Activated naive CD8-positive, alpha-beta T cell (primary cell): ENCODE measurements at regions not wholly inside any gene's neighbourhood (a gene's known extent, or its start where the extent isn't known, plus 50 kb on each side); places are given as distances from the start of the nearest gene placed in this dataset.

Source experiments
- H3K27ac Mint-ChIP-seq: one replicate; pipeline ENCODE4 v1.8.0; 2021; ENCODE audit warnings: mixed read lengths
- H3K27me3 Mint-ChIP-seq: one replicate; pipeline ENCODE4 v1.8.0; 2021; ENCODE audit warnings: mixed read lengths
- H3K36me3 Mint-ChIP-seq: one replicate; pipeline ENCODE4 v1.8.0; 2021; ENCODE audit warnings: mixed read lengths
- H3K4me1 Mint-ChIP-seq: one replicate; pipeline ENCODE4 v1.8.0; 2021; ENCODE audit warnings: low read depth, mixed read lengths
- H3K4me3 Mint-ChIP-seq: one replicate; pipeline ENCODE4 v1.8.0; 2021; ENCODE audit warnings: mild to moderate bottlenecking, mixed read lengths
- H3K9me3 Mint-ChIP-seq: one replicate; pipeline ENCODE4 v1.8.0; 2021; ENCODE audit warnings: low read depth, mixed read lengths

DNA sequence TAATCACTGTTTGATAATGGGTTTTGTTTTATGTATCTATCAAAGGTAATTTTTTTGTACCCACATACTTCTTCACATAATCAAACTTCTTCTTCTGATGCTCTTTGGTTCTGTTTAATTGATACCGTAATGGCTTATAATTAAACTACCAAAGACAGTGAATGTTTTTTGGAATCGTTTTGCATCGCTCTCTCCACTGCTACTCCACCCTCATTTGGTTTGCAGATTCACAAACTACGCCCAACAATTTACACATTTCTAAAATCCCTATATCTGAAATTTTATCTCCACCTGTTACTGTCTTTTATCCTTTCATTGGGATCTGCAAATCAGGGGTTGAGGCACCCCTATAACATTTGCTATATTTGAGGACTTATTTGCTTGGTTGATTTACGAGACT is 319.6 kb downstream of the RWDD3 start:
- H3K4me1 Mint-ChIP-seq = no peaks in the 10 kb centered on the region
- no peak overlapping the region for H3K4me3 Mint-ChIP-seq
- no peaks in the 10 kb centered on the region for H3K36me3 Mint-ChIP-seq
- peaks cover 13% of the 10 kb centered on the region for H3K9me3 Mint-ChIP-seq
- H3K27me3 Mint-ChIP-seq = no peaks in the 10 kb centered on the region
- H3K27ac Mint-ChIP-seq = no peak overlapping the region

DNA sequence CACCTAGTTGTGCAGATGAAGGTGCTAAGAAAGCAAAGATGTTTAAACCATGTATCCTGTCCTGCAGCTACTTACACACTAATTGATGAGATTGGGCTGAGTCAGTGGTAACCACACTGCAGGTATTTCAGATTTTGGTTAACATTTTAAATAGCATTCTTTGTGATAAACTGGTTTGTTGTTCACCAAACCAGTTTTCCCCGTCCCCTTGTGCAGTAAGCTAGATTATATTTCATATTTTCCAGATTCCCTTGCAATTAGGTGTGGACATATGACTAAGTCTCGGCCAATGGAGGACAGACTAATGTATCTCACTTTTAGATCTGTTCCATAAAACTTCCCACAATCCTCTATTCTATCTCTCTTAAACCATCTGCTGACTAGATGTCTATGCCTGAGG is 320.4 kb downstream of the RWDD3 start:
- no peaks in the 10 kb centered on the region for H3K27me3 Mint-ChIP-seq
- no peaks in the 10 kb centered on the region for H3K4me1 Mint-ChIP-seq

DNA sequence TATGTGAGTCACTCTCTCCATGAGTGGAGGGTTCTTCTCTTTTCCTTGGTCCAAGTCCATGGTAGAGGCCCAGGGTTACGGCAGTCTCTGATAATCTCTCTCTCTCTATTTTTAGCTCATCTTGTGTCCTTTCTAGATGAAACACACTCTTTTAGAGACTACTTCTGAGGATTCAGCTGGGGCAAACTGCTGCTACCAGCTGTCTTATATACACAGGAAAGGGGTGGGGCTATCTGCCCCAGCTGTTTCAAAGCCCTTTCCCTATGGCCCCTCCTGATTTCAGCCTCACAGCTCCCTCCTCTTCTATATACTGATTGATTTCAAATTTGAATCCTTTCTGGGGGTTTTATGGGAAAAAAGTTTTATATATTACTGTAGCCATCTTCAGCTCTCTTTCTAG is 324.8 kb downstream of the RWDD3 start:
- no peaks in the 10 kb centered on the region for H3K4me1 Mint-ChIP-seq
- H3K9me3 Mint-ChIP-seq = peaks cover 21% of the 10 kb centered on the region
- no peak overlapping the region for H3K4me3 Mint-ChIP-seq
- H3K27me3 Mint-ChIP-seq = no peaks in the 10 kb centered on the region
- no peak overlapping the region for H3K27ac Mint-ChIP-seq
- H3K36me3 Mint-ChIP-seq = no peaks in the 10 kb centered on the region

More for the DNA sequence above, 320.4 kb downstream of the RWDD3 start:
- Mint-ChIP-seq H3K4me3 (no peak overlapping the region), H3K9me3 (peaks cover 20% of the 10 kb centered on the region), H3K27ac (no peak overlapping the region), H3K36me3 (no peaks in the 10 kb centered on the region)

DNA sequence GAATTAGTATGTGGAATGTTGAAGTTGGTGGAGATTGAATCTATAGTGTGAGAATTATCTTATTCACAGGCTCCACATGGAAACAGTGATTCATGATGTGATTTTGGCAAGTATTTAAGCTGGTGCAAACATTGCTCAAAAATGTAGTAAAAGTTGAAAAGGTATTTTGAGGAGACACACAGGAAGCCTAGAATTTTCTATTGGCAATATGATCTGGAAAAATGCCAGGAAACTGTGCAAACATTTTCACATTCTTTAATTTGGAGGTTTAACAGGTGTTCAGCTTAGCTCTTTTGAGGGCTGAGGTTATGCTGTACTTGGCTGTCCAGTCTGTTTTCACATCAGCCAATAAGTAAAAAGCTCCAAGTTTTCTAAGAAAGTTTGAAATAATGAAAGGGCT is 327.3 kb downstream of the RWDD3 start:
- Mint-ChIP-seq H3K27me3 (no peaks in the 10 kb centered on the region), H3K4me3 (no peak overlapping the region), H3K27ac (no peak overlapping the region), H3K36me3 (no peaks in the 10 kb centered on the region), H3K9me3 (peaks cover 17% of the 10 kb centered on the region), H3K4me1 (no peaks in the 10 kb centered on the region)

DNA sequence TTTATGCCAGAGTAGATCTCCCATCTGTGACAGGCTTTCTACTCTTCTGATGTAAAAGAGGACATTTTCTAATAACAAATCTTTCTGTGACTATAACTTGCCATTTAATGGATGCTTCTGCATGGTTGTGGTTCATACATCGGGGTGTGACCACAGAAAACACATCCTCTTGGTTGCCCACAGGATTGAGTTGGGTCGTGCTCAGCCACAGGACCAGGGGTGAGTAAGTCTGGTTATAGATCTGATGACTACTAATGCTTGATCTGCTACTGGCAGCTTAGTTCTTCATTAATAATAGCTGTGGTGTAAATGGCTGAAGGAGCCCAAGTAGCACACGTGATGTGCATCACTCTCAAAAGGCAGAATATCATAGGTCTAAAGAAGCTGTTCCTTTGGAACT is 328.2 kb downstream of the RWDD3 start:
- no peaks in the 10 kb centered on the region for H3K4me1 Mint-ChIP-seq
- H3K27me3 Mint-ChIP-seq = no peaks in the 10 kb centered on the region
- H3K36me3 Mint-ChIP-seq = no peaks in the 10 kb centered on the region
- H3K9me3 Mint-ChIP-seq = peaks cover 15% of the 10 kb centered on the region
- no peak overlapping the region for H3K4me3 Mint-ChIP-seq
- H3K27ac Mint-ChIP-seq = no peak overlapping the region

DNA sequence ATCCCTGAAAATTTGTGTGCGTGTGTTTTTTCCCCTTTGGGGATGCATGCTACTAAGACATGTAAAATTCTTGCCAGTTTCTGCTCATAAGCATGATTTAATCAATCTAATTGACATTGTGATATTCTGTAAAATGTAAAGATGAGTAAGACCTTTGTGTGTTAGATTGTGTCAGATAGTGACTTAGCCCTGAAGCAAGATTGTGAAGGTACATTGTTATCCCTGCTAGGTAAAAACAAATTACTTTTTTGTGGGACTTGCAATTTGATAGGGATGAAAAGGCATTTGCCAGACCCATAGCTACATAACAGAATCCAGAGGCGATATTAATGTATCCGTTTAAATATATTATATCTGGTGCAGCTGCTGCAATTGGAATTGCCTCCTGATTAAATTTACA is 338.0 kb downstream of the RWDD3 start:
- no peaks in the 10 kb centered on the region for H3K4me1 Mint-ChIP-seq
- no peaks in the 10 kb centered on the region for H3K36me3 Mint-ChIP-seq
- no peak overlapping the region for H3K4me3 Mint-ChIP-seq
- no peak overlapping the region for H3K27ac Mint-ChIP-seq
- H3K27me3 Mint-ChIP-seq = no peaks in the 10 kb centered on the region
- H3K9me3 Mint-ChIP-seq = peaks cover 15% of the 10 kb centered on the region

DNA sequence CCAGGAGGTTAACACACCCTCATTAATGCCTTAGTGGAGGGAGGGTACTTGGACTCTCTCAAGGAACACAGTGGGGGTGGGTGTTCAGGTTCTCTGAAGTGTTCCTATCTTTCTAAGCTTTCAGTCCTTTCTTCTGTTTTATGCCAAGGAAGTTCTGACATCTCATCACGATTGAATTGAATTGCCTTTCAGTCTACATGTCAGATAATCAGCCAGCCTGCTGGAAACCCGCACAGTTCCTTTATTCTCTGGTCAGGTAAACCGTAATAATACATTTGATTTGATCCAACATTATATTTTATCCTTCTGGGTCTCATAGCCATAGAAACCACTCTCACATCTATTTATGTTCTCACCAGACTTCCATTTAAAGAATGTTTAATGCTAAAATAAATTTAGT is 339.0 kb downstream of the RWDD3 start:
- H3K4me3 Mint-ChIP-seq = no peak overlapping the region
- no peaks in the 10 kb centered on the region for H3K36me3 Mint-ChIP-seq
- no peak overlapping the region for H3K27ac Mint-ChIP-seq
- H3K4me1 Mint-ChIP-seq = no peaks in the 10 kb centered on the region
- peaks cover 15% of the 10 kb centered on the region for H3K9me3 Mint-ChIP-seq
- H3K27me3 Mint-ChIP-seq = no peaks in the 10 kb centered on the region

DNA sequence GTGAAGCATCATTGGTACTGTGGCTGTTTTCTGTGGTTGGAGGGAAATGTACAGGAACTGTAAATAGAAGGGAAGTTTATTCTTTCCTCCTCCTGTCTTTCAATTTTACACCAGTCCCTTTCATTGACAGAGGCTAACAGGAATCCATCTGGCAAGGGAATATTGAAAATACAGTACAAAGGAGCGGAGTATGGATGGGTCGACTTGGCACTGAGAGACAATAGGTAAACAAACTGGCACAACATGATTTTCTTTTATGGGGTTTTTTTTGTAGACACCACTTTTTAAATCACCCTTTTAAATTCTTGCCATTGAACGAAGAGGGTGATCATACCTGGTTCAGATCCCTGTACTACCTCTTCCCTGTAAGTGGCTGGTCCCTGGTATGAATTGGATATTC is 341.3 kb downstream of the RWDD3 start:
- Mint-ChIP-seq H3K4me1 (no peaks in the 10 kb centered on the region), H3K36me3 (no peaks in the 10 kb centered on the region), H3K9me3 (peaks cover 10% of the 10 kb centered on the region), H3K27ac (no peak overlapping the region), H3K4me3 (no peak overlapping the region), H3K27me3 (no peaks in the 10 kb centered on the region)

DNA sequence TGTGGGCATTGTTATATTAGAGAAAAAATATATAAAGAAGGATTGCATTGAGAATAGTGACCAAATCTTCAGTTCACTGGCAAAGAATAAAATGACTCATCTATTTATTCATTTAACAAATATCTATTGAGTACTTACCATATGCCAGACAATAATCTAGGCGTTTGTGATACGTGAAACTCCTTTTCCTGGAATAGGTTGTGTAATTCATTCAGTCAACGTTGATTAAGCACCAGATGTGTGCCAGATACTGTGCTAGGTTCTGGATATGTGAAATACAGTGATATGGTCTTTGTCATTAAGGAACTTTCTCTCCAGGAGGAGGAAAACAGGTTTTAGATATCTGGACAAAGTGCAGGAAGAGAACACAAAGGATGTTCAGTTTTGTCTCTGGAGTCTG is 344.5 kb downstream of the RWDD3 start:
- Mint-ChIP-seq H3K9me3 (peaks cover 9% of the 10 kb centered on the region), H3K4me3 (no peak overlapping the region)

DNA sequence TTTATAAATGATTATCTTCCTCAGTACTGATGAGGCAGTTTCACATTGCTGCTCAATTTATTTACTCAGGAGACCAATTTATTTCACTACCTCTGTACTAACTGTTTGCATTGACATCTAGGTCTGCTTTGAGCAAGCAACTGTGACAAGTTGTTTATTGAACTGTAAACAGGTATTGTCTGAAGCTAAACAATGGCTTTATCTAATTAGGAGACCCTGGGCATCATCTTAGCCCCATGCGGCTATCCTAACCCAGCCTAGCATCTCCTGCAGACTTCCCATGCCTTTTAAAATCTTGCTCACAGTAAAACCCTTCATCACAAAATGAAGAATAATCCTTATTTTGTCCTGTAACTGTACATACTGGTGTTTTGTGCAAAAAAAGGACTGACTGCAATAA is 348.2 kb downstream of the RWDD3 start:
- Mint-ChIP-seq H3K4me1 (no peaks in the 10 kb centered on the region), H3K27ac (no peak overlapping the region)

More for the DNA sequence above, 344.5 kb downstream of the RWDD3 start:
- no peak overlapping the region for H3K27ac Mint-ChIP-seq
- no peaks in the 10 kb centered on the region for H3K36me3 Mint-ChIP-seq
- H3K4me1 Mint-ChIP-seq = no peaks in the 10 kb centered on the region
- no peaks in the 10 kb centered on the region for H3K27me3 Mint-ChIP-seq

DNA sequence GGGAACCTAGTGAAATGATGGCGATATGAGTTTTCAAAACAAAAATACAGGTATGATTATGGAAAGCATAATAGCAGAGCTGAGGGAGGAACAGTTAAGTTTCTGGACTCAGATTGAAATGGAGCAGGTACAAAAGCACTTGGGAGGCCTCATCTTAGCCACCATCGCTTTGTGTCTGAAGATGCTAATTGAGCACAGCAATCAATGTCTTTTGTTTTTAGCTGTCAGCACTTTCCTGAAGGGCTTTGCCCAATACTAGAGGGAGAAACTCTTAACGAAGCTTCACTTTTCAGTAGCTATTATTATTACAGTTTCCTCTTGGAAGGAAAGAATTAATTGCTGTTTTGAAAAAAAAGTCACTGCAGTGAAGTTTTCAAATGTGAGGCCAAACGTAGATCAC is 348.7 kb downstream of the RWDD3 start:
- H3K27me3 Mint-ChIP-seq = no peaks in the 10 kb centered on the region
- peaks cover 4% of the 10 kb centered on the region for H3K9me3 Mint-ChIP-seq
- no peaks in the 10 kb centered on the region for H3K4me1 Mint-ChIP-seq
- H3K4me3 Mint-ChIP-seq = no peak overlapping the region
- no peak overlapping the region for H3K27ac Mint-ChIP-seq
- H3K36me3 Mint-ChIP-seq = no peaks in the 10 kb centered on the region

More for the DNA sequence above, 348.2 kb downstream of the RWDD3 start:
- Mint-ChIP-seq H3K27me3 (no peaks in the 10 kb centered on the region), H3K9me3 (peaks cover 4% of the 10 kb centered on the region), H3K36me3 (no peaks in the 10 kb centered on the region), H3K4me3 (no peak overlapping the region)

DNA sequence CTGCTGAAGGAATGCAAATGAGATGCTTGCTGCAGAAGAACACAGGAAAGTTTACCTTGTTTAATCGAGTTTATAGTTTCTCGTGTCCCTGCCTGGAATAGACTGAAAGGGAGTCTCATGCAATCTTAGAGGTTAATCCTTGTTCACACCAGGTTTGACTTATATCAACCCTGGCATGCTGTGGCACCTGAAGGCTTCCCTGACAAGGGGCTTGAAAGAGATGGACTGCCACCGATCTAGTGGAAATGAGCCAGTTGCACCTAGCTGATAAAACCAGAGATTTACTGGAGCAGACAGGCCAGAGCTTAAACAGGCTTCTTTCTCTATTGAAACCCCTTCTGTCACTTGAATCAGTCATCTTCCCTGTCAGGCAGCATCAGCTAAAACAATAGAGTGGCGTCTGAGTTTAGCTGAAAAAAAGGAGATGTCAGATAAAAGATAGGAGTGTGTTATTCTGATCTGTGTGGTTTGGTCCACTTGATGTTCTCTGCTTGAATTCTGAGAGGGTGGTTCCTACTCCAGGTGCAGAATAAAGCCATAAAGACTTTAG is 349.7 kb downstream of the RWDD3 start:
- Mint-ChIP-seq H3K27me3 (no peaks in the 10 kb centered on the region), H3K27ac (no peak overlapping the region), H3K36me3 (no peaks in the 10 kb centered on the region), H3K4me1 (no peaks in the 10 kb centered on the region), H3K9me3 (peaks cover 8% of the 10 kb centered on the region), H3K4me3 (no peak overlapping the region)

DNA sequence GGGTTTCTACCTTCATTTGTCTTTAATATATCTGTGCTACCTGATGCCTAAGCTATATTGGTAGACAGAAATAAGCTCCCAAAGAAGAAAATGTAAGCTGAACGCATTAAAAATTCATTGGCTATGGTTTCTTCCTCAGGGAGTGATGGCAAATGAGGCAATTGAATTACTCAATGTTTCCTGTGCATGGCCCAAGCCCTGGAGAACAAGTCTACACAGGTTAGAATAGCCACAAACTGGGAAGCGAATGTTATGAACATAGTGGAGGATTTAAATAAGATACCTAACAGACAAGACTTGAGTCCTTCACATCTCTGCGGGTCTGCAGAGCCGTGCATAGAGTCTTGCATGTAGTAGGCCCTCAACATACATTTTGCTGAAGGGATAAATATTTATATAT is 350.3 kb downstream of the RWDD3 start:
- H3K9me3 Mint-ChIP-seq = peaks cover 9% of the 10 kb centered on the region
- H3K4me3 Mint-ChIP-seq = no peak overlapping the region
- H3K27ac Mint-ChIP-seq = no peak overlapping the region
- H3K27me3 Mint-ChIP-seq = no peaks in the 10 kb centered on the region
- H3K36me3 Mint-ChIP-seq = no peaks in the 10 kb centered on the region
- H3K4me1 Mint-ChIP-seq = no peaks in the 10 kb centered on the region

DNA sequence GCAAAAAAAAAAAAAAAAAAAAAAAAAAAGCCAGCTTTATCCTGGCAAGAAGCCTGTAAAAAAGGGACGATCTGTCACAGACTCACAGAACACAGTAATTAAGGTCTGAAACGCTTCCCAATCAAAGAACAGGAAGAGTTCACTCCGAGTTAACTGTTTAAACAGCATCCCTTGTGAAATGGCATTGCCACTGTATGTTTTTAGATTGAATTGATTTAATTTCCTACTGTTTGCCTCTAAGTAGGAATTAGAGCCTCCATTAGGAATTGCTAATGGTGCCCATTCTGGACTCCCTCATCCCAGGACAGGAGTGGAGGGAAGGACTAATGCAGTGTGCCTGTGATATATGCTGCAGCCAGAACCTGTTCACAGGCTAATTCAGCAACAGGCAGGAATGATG is 370.8 kb downstream of the RWDD3 start:
- H3K27me3 Mint-ChIP-seq = no peaks in the 10 kb centered on the region
- peaks cover 8% of the 10 kb centered on the region for H3K9me3 Mint-ChIP-seq
- no peak overlapping the region for H3K27ac Mint-ChIP-seq
- H3K4me3 Mint-ChIP-seq = no peak overlapping the region
- no peaks in the 10 kb centered on the region for H3K36me3 Mint-ChIP-seq
- no peaks in the 10 kb centered on the region for H3K4me1 Mint-ChIP-seq

DNA sequence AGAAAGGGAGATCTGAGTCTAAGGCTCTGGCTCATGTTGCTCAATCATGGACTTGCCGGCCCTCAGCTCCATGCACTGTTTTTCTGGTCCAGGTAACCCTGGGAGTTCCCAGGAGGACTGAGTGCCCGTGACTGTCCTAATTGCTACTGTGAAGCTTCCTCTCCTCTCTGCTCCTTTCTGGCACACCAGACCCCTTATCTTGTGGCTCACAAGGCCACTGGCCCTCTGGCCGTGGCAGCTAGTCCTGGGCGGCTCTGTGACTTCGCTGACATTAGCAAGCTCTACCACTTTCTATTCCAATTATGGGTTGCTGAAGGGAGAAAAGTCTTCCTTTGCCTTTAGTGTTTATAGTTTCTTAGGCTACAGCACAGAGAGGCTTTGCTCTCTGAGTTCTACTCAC is 380.2 kb downstream of the RWDD3 start:
- H3K4me3 Mint-ChIP-seq = no peak overlapping the region
- H3K27ac Mint-ChIP-seq = no peak overlapping the region
- no peaks in the 10 kb centered on the region for H3K27me3 Mint-ChIP-seq
- H3K4me1 Mint-ChIP-seq = no peaks in the 10 kb centered on the region
- peaks cover 5% of the 10 kb centered on the region for H3K9me3 Mint-ChIP-seq
- no peaks in the 10 kb centered on the region for H3K36me3 Mint-ChIP-seq

DNA sequence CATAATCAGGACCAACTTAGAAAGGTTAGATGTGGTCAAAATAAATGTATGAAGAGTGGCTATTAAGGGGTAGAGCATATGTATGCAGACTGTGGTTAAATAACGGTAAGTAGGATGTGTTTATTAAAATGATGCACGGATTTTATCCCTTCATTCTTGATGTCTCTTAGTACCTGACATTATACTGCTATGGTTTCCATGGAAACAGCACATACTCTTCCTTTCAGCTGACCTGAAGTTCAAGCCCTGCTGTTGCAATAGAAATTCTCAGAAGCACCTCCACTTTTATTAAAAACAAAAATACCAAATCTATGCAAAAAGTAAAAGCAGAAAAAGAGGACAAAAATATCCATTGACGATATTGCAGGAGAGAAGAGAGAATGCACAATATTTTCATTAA is 381.4 kb downstream of the RWDD3 start:
- H3K36me3 Mint-ChIP-seq = no peaks in the 10 kb centered on the region
- H3K4me1 Mint-ChIP-seq = no peaks in the 10 kb centered on the region
- H3K4me3 Mint-ChIP-seq = no peak overlapping the region
- no peak overlapping the region for H3K27ac Mint-ChIP-seq
- H3K9me3 Mint-ChIP-seq = peaks cover 5% of the 10 kb centered on the region
- H3K27me3 Mint-ChIP-seq = no peaks in the 10 kb centered on the region
